NCI-H1930 (cell line): ENCODE measurements at regions not wholly inside any gene's neighbourhood (a gene's known extent, or its start where the extent isn't known, plus 50 kb on each side); places are given as distances from the start of the nearest gene placed in this dataset.
"Not testable (repeated sequence)": the region's sequence is repeated elsewhere in the genome, so short reads cannot be mapped to it uniquely, and the experiment has no call there.

ENCODE experiments used
- DNase-seq, 2 experiments: peaks; one replicate each; lab custom pipeline; 2025; lab: John Stamatoyannopoulos, UW

DNA sequence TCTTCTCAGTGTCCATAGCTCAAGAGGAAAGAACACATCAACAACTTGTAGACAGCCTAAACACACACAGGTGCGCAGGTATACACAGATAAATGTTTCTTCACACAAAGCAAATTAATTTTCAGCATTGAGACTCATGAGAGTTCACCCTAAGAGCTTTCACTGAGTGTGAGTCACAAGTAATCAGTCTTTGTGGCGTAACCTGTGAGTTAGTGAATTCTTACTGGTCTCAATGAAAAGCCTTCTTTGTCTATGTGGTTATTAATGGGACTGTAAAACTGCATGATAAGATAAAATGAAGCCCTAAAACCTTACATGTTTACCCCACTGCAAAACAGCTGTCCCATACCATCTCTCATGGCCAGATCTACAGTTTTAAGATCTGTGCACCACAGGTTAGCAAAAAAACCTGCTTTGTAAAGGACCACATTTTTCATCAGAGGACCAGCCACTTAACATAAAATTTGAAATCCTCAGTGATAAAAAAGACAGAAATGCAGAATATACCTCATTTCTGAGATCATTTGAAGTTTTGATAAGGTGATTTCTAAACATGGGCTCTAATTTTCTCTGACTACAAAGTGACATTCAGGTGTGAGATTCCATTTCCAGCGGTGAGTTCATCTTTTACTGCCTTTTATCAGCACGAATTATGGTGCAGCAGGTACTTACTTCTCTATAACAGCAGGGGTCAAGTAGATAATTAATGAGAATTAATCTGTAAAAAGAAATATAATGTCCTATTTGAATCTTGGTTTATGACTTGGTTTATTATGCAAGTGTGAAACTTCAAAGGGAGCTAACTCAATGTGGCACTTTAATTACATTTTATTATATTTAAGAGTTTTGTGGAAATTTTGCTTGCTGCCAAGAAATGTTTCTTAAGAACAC is 335.7 kb upstream of the PIK3R1 start:
- no peak for DNase-seq

DNA sequence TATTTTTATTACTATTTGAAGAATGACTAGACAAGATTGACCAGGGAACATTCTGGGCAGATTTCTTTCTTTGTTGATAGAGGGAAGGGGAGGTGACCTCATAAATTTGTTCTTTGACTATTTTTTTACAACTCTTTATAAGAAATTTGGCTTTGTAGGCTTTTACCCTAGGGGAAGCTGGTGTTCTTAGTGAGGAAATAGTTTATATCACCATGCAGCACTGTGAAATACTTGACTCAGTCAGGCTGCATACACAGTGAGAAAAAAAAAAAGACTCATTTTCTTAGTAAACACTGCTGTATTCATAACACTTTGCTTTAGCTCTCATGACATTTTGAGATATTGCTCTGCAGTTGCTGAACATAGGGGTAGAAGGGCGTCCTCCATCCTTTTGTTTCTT is 336.6 kb upstream of the PIK3R1 start:
- no peak for DNase-seq

DNA sequence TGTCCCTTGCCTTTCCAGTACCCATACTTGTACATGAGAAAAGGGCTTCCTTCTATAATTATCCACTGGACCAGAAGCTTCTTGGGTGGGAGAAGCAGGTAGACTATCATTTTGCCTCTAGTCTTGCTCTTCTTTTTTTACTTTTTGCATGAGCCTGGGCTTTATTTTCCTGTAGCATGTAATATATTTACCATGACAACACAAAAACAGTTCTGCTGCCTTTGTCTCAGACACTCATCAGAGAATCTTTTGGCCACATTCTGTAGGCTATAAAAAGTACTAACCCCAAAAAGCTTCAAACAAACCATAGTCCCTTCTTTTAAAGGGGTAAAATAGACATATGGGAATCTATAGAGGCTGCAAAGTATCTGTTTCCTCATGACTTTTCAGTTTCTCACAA is 339.2 kb upstream of the PIK3R1 start:
- no peak for DNase-seq

DNA sequence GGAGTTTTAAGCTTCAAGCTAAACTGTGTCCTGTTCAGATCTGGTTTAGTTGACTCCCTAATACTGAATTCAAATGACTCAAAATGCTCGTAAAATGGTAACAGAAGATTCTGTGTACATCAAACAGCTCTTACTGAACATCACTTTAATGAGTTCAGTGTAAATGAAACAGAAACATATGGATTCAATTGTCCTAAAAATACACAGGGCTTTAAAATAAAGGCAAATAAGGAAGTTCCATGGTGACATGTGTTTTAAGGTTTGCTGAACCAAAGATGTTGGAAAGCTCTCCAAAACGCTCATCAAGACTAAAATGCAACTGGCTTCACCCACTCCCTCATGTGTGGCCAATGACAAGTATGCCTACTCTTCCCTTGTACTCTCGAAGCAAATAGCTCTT is 340.0 kb upstream of the PIK3R1 start:
- DNase-seq: no peak

DNA sequence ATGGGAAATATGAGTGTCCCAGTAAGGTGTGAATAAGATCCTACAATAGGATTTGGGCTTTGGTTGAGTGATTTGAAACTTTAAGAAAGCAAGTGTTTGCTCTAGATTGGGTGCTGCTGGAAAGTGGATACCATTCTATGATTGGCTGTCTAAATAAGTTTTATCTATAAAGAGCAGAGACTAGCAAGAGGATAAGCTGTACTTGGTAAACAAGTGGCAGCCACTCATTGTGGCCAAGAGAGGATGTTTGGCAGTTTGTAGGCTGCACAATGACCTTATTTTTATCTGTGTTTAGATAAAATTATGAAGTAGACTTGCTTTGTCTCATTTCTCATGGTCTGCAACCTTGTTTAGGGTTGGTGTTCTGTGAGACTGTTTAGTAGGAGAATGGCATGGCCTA is 341.6 kb upstream of the PIK3R1 start:
- no peak for DNase-seq

DNA sequence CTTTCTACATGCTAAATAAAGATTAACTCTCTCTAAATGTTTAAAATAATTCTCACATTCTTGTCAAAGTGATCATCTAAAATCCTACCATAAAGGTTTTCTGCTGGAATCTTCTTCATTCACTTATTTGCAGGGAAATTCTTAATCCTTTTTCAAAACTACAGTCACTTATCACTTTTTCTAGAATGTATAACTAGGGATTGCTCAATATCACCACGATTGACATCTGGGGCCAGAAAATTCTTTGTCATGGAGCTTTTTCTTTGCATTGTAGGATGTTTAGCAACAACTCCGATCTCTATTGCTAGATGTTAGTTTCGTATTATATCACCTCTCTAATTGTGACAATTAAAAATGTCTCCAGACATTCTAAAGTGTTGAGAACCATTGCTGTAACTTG is 344.9 kb upstream of the PIK3R1 start:
- no peak for DNase-seq

DNA sequence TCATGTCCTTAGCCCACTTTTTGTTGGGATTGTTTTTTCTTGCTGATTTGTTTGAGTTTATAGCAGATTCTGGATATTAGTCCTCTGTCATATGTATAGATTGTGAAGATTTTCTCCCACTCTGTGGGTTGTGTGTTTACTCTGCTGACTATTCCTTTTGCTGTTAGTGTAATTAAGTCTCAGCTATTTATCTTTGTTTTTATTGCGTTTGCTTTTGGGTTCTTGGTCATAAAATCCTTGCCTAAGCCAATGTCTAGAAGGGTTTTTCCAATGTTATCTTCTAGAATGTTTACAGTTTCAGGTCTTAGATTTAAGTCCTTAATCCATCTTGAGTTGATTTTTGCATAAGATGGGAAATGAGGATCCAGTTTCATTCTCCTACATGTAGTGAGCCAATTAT is 351.2 kb upstream of the PIK3R1 start:
- DNase-seq: not testable (repeated sequence)

DNA sequence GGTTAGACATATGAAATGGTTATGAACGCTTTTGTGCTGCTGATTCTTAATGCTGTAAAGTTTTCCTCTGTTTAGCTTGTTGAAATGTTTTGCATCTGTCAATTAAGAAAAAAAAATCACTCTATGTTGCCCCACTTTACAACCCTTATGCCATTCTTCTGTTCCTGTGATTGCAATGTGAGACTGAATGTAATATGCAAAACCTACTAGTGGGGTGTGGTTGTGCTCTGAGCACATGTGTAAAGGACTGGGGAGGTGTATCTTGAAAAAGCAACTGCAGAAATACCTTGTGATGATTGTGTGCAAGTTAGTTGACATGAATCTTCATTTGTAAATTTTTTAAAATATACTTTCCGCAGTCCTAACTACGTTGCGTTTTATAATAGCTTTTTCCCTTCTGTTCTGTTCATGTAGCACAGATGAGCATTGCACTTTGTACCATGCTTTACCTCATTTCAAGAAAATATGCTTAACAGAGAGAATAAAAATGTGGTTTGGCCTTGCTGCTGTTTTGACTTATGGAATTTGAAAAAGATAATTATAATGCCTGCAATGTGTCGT is 357.0 kb upstream of the PIK3R1 start:
- no peak for DNase-seq

DNA sequence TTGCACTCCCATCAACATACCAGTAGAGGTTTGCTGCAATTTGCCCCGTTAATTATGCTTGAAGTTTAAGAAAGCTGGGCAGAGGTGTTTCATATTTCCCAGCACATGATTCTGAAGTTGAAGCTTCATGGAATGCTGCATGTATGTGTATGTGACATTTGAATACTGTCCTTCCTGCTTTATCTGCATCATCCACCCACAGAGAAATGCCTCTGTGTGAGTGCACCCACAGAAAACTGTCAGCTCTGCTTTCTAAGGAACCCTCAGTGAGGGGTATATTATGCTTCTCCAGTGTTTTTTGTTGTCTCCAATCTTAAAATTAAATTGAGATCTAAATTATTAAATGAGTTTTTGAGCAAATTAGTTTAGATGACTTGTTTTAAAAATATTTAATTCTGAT is 358.1 kb upstream of the PIK3R1 start:
- DNase-seq: no peak

DNA sequence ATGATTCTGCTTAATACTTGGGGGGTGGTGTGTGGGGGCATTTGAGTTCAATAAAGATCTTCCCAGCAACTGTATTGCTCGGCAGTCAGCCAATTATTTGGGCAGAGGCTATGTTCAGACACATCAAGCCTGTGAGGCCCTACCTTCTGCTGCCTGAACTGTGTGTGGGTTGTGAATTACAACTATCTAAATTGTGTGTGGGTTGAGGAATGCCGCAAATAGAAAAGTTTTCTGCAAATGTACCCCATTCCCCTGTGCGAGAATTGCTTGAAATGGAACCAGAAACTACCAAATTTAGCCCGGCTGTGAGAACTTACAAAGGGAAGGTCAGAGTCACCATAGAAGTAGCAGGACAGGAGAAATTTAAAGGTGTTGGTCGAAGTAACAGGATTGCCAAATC is 360.0 kb upstream of the PIK3R1 start:
- DNase-seq: no peak

DNA sequence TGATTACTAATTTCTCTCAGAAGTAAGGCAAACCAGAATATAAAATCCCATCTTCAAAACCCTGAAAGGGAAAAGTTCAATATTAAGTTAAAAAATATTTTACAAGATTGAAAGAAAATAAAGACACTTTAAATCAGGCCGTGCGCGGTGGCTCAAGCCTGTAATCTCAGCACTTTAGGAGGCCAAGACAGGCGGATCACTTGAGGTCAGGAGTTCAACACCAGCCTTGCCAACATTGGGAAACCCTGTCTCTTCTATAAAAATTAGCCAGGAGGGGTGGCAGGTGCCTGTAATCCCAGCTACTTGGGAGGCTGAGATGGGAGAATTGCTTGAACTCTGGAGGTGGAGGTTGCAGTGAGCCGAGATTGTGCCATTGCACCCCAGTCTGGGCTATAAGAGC is 364.6 kb upstream of the PIK3R1 start:
- not testable (repeated sequence) for DNase-seq

DNA sequence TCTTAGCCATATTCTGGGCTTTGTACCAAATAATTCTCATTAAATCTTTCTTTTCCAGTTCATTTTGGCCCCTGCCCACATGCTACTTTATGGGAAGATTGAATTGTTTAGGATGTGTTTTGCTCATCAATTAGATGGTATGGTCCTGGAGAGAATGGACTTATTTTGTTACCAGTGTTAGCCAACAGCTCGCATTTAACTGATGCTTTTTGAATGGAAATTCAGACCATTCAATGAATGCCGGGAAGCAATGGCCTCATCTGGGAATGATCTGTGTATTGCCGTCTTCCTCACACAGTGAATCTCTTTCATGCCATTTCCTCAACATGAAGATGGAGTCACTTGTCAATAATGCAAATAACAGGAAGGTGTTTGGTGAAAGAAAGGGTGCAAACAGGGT is 370.6 kb upstream of the PIK3R1 start:
- DNase-seq: no peak

DNA sequence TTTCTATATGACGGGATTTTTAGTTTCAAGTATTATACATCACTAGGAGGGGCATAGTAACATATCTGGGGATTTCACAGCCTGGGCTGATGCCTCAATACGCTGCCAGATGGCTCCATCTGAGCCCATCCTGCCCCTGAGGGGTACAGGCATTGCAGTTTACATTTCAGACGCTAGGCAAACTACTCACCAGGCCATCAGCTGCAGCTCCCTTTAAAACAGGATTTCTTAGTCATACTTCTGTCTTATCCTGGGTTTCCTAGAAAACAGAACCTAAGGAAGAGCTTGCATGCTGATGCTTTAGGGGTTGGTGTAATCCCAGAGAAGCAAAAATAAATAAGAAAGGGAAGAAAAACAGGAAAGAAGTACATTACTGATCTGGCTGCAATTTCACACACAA is 372.8 kb upstream of the PIK3R1 start:
- no peak for DNase-seq

DNA sequence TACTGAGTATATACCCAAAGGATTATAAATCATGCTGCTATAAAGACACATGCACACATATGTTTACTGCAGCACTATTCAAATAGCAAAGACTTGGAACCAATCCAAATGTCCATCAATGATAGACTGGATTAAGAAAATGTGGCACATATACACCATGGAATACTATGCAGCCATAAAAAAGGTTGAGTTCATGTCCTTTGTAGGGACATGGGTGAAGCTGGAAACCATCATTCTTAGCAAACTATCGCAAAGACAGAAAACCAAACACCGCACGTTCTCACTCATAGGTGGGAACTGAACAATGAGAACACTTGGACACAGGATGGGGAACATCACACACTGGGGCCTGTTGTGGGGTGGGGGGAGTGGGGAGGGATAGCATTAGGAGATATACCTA is 378.3 kb upstream of the PIK3R1 start:
- not testable (repeated sequence) for DNase-seq

DNA sequence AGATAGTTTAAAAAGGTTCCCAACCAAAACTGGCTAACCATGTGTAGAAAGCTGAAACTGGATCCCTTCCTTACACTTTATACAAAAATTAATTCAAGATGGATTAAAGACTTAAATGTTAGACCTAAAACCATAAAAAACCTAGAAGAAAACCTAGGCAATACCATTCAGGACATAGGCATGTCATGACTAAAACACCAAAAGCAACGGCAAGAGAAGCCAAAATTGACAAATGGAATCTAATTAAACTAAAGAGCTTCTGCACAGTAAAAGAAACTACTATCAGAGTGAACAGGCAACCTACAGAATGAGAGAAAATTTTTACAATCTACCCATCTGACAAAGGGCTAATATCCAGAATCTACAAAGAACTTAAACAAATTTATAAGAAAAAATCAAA is 379.1 kb upstream of the PIK3R1 start:
- DNase-seq: not testable (repeated sequence)

DNA sequence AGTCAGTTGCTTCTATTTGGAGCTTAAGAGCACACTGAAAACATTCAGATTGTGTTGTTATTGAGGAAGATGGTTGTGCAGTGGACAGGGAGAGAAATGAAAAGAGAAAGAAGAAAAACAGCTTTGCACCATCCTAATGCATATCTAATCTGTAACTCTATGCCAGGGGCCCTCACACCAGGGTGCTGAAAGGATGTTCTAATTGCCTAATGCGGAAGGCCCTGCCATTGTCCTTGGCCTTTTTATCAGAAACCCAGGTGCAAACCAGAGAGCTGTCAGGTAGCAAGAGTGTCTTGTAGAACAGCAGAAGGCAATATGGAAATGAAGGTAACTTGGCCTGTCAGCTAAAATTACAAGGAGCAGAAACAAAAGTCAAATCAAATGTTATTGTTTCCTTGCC is 384.5 kb upstream of the PIK3R1 start:
- no peak for DNase-seq

DNA sequence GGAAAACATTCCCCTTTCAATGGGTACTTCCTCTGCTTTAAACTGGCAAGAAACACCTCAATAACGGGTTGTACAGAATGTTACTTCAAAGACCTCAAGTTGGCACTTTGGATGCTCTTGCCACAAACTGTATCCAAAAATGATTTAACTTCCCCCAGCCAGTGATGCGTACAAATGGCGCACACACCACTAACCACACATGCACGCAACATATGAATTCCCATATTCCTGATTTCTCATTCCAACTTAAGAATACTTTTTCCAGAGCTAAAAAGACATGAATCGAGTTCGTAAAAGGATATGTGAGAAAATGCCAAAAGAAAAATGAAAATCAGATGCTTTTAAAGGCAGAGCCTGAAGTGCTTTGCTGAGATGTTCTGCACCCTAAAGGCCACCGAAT is 388.0 kb upstream of the PIK3R1 start:
- no peak for DNase-seq

DNA sequence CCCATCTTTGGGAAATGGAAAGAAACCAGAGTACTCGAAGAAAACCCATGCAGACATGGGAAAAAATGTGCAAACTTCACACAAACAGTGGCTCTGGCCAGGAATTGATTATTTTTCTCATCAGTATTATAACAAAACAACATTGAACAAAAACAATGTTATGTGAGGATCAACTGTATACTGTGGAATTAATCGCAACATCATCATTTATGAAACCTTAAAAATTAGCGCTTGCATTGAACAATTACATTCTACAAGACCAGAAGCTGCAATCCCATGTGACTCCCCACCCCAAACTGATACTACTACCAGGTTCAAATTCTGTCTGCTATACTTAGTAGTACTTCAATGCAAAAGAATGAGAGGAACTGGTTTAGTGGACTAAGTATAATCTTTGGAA is 390.7 kb upstream of the PIK3R1 start:
- no peak for DNase-seq

DNA sequence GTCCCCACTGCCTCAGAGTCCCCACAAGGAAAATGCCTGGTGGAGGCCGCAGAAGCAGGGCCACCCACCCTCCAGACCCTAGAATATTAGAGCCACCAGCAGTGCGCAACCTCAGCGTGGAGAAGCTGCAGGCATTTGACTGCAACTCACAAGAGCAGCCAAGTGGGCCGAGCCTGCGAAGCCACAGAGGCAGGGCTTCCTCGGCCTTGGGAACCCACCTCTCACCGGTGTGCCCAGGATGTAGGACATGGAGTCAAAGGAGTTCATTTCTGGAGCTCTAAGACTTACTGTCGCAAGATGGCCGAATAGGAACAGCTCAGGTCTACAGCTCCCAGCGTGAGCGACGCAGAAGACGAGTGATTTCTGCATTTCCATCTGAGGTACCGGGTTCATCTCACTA is 397.9 kb upstream of the PIK3R1 start:
- no peak for DNase-seq

DNA sequence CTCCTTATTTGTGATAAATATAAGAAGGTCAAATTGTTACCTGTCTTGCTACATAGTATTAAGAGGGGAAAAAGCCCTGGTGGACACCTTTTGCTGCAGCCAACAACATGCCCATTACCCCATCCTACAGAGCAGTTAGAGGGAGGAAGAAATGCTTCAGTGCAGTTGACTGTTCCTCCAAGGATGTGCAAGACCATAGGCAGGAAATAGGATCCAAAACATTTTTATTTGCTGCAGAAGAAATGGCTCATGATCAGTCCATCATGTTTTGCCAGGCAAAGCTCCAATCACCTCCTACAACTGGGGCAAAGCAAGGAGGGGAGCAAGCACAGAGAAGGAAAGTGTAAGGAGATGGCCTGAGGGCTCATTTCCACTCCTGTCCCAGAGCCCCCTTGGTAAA is 399.1 kb upstream of the PIK3R1 start:
- DNase-seq: no peak

DNA sequence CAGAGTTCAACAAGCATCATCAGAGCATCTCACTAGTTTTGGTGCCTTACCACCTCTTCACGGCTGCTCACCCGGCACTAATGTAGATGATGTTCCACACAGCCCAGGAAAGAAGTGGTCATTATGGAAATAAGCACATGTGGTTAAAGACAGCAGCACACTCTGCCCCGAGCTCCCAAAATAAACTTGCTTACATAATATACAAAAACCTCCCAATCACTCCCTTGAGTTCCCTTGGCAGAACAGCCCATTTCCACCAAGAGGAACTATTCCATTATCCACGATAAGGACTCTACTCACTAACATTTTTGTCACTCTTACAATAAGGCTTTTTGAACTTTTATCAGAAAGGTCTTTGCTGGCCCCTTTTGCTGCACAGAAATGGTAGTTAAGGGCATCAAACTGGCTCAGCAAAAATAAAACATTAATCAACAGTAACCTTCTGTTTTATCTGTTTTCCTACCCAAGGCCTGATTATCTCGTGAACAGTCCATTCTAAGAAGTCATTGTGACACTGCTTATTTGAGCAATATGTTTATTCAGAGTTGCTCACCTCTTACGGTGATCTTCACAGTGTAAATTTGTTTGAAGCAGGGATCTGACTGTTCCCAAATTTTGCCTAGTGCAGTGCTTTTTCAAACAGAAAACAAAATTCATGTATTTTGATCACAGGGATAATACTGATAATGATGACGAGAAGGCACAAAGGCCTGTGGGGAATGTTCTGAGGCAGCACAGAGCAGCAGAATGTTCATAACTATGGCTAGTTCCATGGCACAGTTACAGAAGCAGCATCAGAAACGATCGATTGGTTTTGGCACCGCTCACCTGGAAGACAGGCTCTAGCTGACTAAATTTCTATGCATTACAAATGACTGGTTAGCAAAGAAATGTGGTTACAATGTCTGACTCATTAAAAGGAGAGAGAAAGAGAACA is 399.8 kb upstream of the PIK3R1 start:
- no peak for DNase-seq

DNA sequence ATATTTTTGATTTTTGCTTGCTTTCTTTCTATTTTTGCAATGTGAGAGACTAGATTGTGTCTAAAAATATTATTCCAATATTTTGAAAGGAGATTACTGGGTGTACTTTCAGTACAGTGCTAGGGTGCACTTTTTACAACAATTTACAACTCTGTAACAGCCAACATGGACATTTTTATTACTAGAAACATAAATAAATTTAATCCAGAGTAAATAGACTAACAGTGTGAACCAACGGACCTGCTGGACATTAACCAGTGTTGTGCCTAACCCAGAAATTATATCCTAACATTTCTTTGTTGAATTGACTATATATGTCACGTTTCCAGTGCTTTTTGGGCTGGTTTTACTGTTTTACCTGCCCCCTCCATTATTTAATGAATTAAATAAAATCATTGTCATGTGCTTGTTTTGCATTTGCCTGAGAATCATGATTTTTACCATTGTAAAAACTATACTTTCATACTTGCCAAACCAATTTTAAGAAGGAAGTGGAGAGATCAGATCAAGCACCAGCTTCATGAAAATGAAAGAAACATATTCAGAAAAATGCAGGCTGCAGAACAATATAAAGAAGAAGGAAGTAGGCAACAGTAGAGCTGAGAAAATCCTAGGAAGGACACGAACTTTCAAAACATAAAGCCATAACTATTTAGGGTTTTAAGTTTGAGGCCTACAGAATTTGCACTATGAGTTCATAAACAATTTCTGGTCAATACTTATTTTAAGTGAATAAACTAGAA is 400.8 kb upstream of the PIK3R1 start:
- no peak for DNase-seq
